ENCODE measurements at regions not wholly inside any gene's neighbourhood (a gene's known extent, or its start where the extent isn't known, plus 50 kb on each side); places are given as distances from the start of the nearest gene placed in this dataset.

DNA sequence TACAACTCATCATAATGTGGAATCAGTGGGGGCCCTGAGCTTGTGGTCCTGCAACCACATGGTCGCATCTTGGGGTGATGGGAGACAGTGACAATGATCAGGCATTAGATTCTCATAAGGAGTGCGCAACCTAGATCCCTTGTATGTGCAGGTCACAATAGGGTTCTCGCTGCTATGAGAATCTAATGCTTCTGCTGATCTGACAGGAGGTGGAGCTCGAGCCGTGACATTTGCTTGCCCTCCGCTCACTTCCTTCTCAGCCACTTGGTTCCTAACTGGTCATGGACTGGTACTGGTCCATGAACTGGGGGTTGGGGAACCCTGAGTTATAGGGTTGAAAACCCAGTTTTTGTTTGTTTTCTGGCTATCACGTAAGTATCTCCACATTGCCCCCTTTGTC, 1290.9 kb upstream of the ATXN8OS start (continued):
- TF ChIP-seq NANOG (IDR thresholded peaks at IDR 0.05; ENCODE audit: insufficient read depth, low read depth, low read length, poor library complexity, severe bottlenecking) (no peak), KDM1A (IDR thresholded peaks at IDR 0.05; ENCODE audit: borderline replicate concordance, low read length) (no peak), RXRA (IDR thresholded peaks at IDR 0.05; ENCODE audit: insufficient read depth, low read depth, low read length) (no peak)

Data from H1 (cell line).